ENCODE measurements at regions not wholly inside any gene's neighbourhood (a gene's known extent, or its start where the extent isn't known, plus 50 kb on each side); places are given as distances from the start of the nearest gene placed in this dataset.

GRCh38 chr9:87127543-87127942, 180.2 kb upstream of the GAS1 start:
- DNase-seq: no peak
- TF ChIP-seq CTCF (IDR thresholded peaks at IDR 0.05) (no peak), POLR2A (IDR thresholded peaks at IDR 0.05) (no peak)
- no peaks in the 10 kb centered on the region for H3K27me3 ChIP-seq
- intact Hi-C loops (cut with DNase I; ENCODE audit: low total_unique reads): no loop called here
- H3K4me1 ChIP-seq: no peaks in the 10 kb centered on the region
- H3K27ac ChIP-seq: no peak overlapping the region
- 88 to 94% methylated on average over 1 of the region's 1 CpG for WGBS, 2 donors
- H3K4me3 ChIP-seq: no peak overlapping the region
- H3K9me3 ChIP-seq: no peaks in the 10 kb centered on the region
- H3K36me3 ChIP-seq (ENCODE audit: low read depth, missing control alignments): no peaks in the 10 kb centered on the region

- no peaks in the 10 kb centered on the region for H3K36me3 ChIP-seq (ENCODE audit: low read depth, missing control alignments)
- no peaks in the 10 kb centered on the region for H3K27me3 ChIP-seq
- H3K9me3 ChIP-seq: no peaks in the 10 kb centered on the region
- H3K27ac ChIP-seq: no peak overlapping the region
- TF ChIP-seq CTCF (IDR thresholded peaks at IDR 0.05): no peak
- TF ChIP-seq POLR2A (IDR thresholded peaks at IDR 0.05): no peak
- intact Hi-C loops (cut with DNase I; ENCODE audit: low total_unique reads): no loop called here
- WGBS, 2 donors: 76 to 81% methylated on average over 2 of the region's 2 CpGs
- H3K4me3 ChIP-seq: no peak overlapping the region
- no peaks in the 10 kb centered on the region for H3K4me1 ChIP-seq
- DNase-seq: no peak
Measured at GRCh38 chr9:87127978-87128614, 180.8 kb upstream of the GAS1 start.

- no peak for DNase-seq
- WGBS, 2 donors: 67 to 74% methylated on average over 5 of the region's 5 CpGs
- H3K27ac ChIP-seq: no peak overlapping the region
- TF ChIP-seq CTCF (IDR thresholded peaks at IDR 0.05) (no peak), POLR2A (IDR thresholded peaks at IDR 0.05) (no peak)
- no peaks in the 10 kb centered on the region for H3K27me3 ChIP-seq
- H3K9me3 ChIP-seq: no peaks in the 10 kb centered on the region
- no peaks in the 10 kb centered on the region for H3K4me1 ChIP-seq
- H3K4me3 ChIP-seq: no peak overlapping the region
- intact Hi-C loops (cut with DNase I; ENCODE audit: low total_unique reads): no loop called here
- H3K36me3 ChIP-seq (ENCODE audit: low read depth, missing control alignments): no peaks in the 10 kb centered on the region
Measured at GRCh38 chr9:87128844-87129493, 181.7 kb upstream of the GAS1 start.

GRCh38 chr9:87135074-87135473, 187.8 kb upstream of the GAS1 start:
- no peak for DNase-seq
- no peak overlapping the region for H3K27ac ChIP-seq
- H3K4me1 ChIP-seq: no peaks in the 10 kb centered on the region
- TF ChIP-seq CTCF (IDR thresholded peaks at IDR 0.05): no peak
- no peak for TF ChIP-seq POLR2A (IDR thresholded peaks at IDR 0.05)
- H3K27me3 ChIP-seq: no peaks in the 10 kb centered on the region
- 99% methylated on average over 2 of the region's 2 CpGs for WGBS, 2 donors
- H3K36me3 ChIP-seq (ENCODE audit: low read depth, missing control alignments): no peaks in the 10 kb centered on the region
- no peak overlapping the region for H3K4me3 ChIP-seq
- no peaks in the 10 kb centered on the region for H3K9me3 ChIP-seq
- intact Hi-C loops (cut with DNase I; ENCODE audit: low total_unique reads): no loop called here

GRCh38 chr9:87137718-87138117, 190.4 kb upstream of the GAS1 start:
- intact Hi-C loops (cut with DNase I; ENCODE audit: low total_unique reads): no loop called here
- Histone ChIP-seq H3K4me1 (no peaks in the 10 kb centered on the region), H3K27me3 (no peaks in the 10 kb centered on the region), H3K4me3 (no peak overlapping the region), H3K9me3 (no peaks in the 10 kb centered on the region), H3K27ac (no peak overlapping the region), H3K36me3 (ENCODE audit: low read depth, missing control alignments) (no peaks in the 10 kb centered on the region)
- 62 to 67% methylated on average over 4 of the region's 4 CpGs for WGBS, 2 donors
- TF ChIP-seq CTCF (IDR thresholded peaks at IDR 0.05): no peak
- no peak for TF ChIP-seq POLR2A (IDR thresholded peaks at IDR 0.05)
- DNase-seq: no peak

All from testis (tissue), 2 donors.